HFF-Myc (cell line): ENCODE measurements at regions not wholly inside any gene's neighbourhood (a gene's known extent, or its start where the extent isn't known, plus 50 kb on each side); places are given as distances from the start of the nearest gene placed in this dataset.

Experiments used
- DNase-seq: peaks from one replicate; pipeline ENCODE4 v3.0.0-alpha.2; 2011; ENCODE audit warnings: low read depth; ENCODE audit errors: extremely low read depth
- H3K4me3 ChIP-seq: replicated peaks from 2 replicates; pipeline ENCODE4 v1.5.1; 2011; ENCODE audit warnings: low read depth, mild to moderate bottlenecking, control low read depth, low read length
- TF ChIP-seq, protein P1 (sequence below): IDR thresholded peaks from 2 replicates; pipeline ENCODE4 v1.5.1; 2012; ENCODE audit warnings: mild to moderate bottlenecking, low read depth, low read length, control low read depth; ENCODE audit errors: missing control alignments

DNA sequence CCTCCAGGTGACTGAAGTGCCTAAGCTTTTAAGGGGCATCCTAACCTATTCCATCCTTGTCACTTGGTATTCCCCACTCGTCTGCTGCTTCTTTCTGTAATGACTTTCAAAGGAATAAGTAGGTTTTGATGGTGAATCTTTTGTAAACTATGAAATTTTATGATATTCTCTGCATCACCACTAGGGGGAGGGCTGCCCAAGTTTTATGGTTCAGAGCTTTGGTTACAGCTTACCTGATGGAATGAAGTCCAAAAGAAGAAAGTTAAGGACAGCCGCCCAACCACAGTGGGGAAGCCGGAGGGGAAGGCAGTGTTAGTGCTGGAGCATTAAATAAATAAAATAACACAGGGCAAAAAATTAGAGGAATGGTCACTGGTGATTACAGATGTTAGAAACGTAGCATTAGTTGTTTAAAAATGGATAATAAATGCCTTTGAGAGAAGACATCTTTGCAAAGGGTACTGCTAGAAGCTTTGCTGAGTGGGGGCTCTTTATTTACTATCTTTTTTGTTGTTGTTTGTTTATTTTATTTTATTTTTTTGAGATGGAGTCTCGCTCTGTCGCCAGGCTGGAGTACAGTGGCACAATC lies 204.9 kb downstream of the GBA3 start:
- TF ChIP-seq, protein P1, sequence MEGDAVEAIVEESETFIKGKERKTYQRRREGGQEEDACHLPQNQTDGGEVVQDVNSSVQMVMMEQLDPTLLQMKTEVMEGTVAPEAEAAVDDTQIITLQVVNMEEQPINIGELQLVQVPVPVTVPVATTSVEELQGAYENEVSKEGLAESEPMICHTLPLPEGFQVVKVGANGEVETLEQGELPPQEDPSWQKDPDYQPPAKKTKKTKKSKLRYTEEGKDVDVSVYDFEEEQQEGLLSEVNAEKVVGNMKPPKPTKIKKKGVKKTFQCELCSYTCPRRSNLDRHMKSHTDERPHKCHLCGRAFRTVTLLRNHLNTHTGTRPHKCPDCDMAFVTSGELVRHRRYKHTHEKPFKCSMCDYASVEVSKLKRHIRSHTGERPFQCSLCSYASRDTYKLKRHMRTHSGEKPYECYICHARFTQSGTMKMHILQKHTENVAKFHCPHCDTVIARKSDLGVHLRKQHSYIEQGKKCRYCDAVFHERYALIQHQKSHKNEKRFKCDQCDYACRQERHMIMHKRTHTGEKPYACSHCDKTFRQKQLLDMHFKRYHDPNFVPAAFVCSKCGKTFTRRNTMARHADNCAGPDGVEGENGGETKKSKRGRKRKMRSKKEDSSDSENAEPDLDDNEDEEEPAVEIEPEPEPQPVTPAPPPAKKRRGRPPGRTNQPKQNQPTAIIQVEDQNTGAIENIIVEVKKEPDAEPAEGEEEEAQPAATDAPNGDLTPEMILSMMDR = peak; percentile 72
- peak; percentile 2 for DNase-seq
- no peak overlapping the region for H3K4me3 ChIP-seq

DNA sequence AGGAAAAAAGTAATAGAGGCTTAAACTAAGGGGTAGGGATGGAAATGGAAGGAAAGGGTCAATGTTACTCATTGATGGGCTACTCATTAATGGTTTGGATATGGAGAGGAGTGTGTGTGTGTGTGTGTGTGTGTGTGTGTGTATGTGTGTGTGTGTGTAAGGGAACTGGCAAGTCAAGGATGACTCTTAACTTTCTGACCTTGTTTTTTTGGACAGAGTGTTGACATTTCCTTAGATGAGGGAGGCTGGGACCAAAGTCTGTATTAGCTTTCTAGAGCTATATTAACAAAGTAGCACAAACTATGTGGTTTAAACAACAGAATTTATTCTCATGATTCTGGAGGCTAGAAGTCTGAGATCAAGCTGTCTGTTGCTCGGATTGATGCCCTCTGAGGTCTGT lies 202.7 kb downstream of the GBA3 start:
- H3K4me3 ChIP-seq = no peak overlapping the region
- DNase-seq = no peak
- TF ChIP-seq, protein P1 = no peak

- TF ChIP-seq, protein P1 = no peak
- no peak for DNase-seq
Measured at GRCh38 chr4:22884157-22884556, 191.4 kb downstream of the GBA3 start.

GRCh38 chr4:22881411-22881810 lies 188.7 kb downstream of the GBA3 start:
- no peak overlapping the region for H3K4me3 ChIP-seq
- TF ChIP-seq, protein P1 = no peak
- no peak for DNase-seq

More at GRCh38 chr4:22884157-22884556, 191.4 kb downstream of the GBA3 start:
- H3K4me3 ChIP-seq = no peak overlapping the region

- TF ChIP-seq, protein P1 = no peak
- DNase-seq = no peak
- no peak overlapping the region for H3K4me3 ChIP-seq
Measured at GRCh38 chr4:22877486-22878052, 184.8 kb downstream of the GBA3 start.

DNA sequence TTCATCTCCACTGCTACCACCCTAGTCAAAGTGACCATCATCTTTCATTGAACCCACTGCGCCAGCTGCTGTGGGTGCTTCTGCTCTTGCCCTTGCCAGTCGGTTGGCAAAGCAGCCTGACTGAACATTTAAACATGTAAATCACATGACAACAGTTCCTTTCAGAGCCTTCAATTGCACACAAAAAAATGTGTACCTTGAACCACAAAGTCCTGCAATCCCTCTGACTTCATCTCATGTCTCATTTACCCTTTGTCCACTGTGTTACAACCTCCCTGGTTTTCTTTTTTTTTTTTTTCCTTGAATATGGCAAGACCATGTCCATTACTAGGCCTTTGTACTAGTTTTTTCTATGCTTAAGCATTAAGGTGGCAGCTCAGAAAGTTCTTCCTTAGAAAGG lies 183.5 kb downstream of the GBA3 start:
- TF ChIP-seq, protein P1 = no peak
- H3K4me3 ChIP-seq = no peak overlapping the region
- no peak for DNase-seq
